SK-N-SH (cell line): ENCODE measurements at regions not wholly inside any gene's neighbourhood (a gene's known extent, or its start where the extent isn't known, plus 50 kb on each side); places are given as distances from the start of the nearest gene placed in this dataset.

Experiments used
- CTCF ChIA-PET: fragments of 300-600, 350-600 bp; formaldehyde crosslinking; extraction: SDS; loops from one replicate; lab custom pipeline; 2021; lab: Yijun Ruan, JAX
- POLR2A ChIA-PET: fragments of 350-600 bp; sonication (Branson Sonifier 250); formaldehyde crosslinking; extraction: SDS; loops from one replicate; lab custom pipeline; 2020; ENCODE audit warnings: antibody characterized with exemption, inconsistent platforms; lab: Yijun Ruan, JAX
- DNase-seq: peaks from one replicate; pipeline ENCODE4 v3.0.0; 2012
- H2AFZ ChIP-seq: fragments of 200-600 bp; sonication (generic); 2 replicates; pipeline ENCODE4 v1.8.1; 2016; ENCODE audit warnings: antibody characterized with exemption, mild to moderate bottlenecking, low read depth
- H3F3A ChIP-seq: fragments of 200-600 bp; sonication (generic); replicated peaks from 2 replicates; pipeline ENCODE3; 2016; ENCODE audit warnings: antibody characterized with exemption, mild to moderate bottlenecking; ENCODE audit not compliant: insufficient read depth
- H3K27ac ChIP-seq, 2 experiments: fragments of 200-500 bp in 1 of 2; fragments of 200-600 bp in 1 of 2; sonication (Bioruptor generic) in 1 of 2; sonication (generic), shearing (Covaris generic) in 1 of 2; 2 replicates each; pipeline versions ENCODE4 v1.5.1 to v1.6.1; 2014 to 2016; ENCODE audit warnings: low read depth in 2 of 2, inconsistent platforms in 1 of 2, low read length in 1 of 2, mild to moderate bottlenecking in 1 of 2, mixed read lengths in 1 of 2
- H3K27me3 ChIP-seq: fragments of 200-600 bp; sonication (generic), shearing (Covaris generic); 2 replicates; pipeline ENCODE4 v1.6.1; 2016; ENCODE audit warnings: mixed run types; ENCODE audit not compliant: insufficient read depth
- H3K36me3 ChIP-seq, 2 experiments: fragments of 200-500 bp in 1 of 2; fragments of 200-600 bp in 1 of 2; sonication (Bioruptor generic) in 1 of 2; sonication (generic) in 1 of 2; replicated peaks in 1 of 2; 2 replicates each; pipeline versions ENCODE3 to v1.5.1; 2014 to 2016; ENCODE audit warnings: low read length in 1 of 2, mild to moderate bottlenecking in 1 of 2; ENCODE audit not compliant: insufficient read depth in 2 of 2, control insufficient read depth in 1 of 2
- H3K4me1 ChIP-seq, 2 experiments: fragments of 200-500 bp in 1 of 2; fragments of 200-600 bp in 1 of 2; sonication (Bioruptor generic) in 1 of 2; sonication (generic), shearing (Covaris generic) in 1 of 2; 2 replicates each; pipeline versions ENCODE4 v1.5.1 to v1.6.1; 2014 to 2016; ENCODE audit warnings: low read depth in 1 of 2, low read length in 1 of 2, mixed run types in 1 of 2; ENCODE audit not compliant: insufficient read depth in 2 of 2, control insufficient read depth in 1 of 2
- H3K4me2 ChIP-seq: fragments of 200-600 bp; sonication (generic), shearing (Covaris generic); 2 replicates; pipeline ENCODE4 v1.6.1; 2017; ENCODE audit warnings: mixed run types
- H3K4me3 ChIP-seq, 2 experiments: fragments of 200-500 bp in 1 of 2; fragments of 200-600 bp in 1 of 2; sonication (Bioruptor generic) in 1 of 2; sonication (generic), shearing (Covaris generic) in 1 of 2; 2 replicates each; pipeline versions ENCODE4 v1.5.1 to v1.8.1; 2014 to 2016; ENCODE audit warnings: low read depth in 2 of 2, inconsistent platforms in 1 of 2, low read length in 1 of 2, mild to moderate bottlenecking in 1 of 2, mixed read lengths in 1 of 2, moderate library complexity in 1 of 2
- H3K79me2 ChIP-seq: fragments of 200-600 bp; sonication (generic); 2 replicates; pipeline ENCODE4 v1.8.1; 2017; ENCODE audit warnings: mild to moderate bottlenecking; ENCODE audit not compliant: insufficient read depth
- H3K9ac ChIP-seq: fragments of 200-600 bp; sonication (generic); 2 replicates; pipeline ENCODE4 v1.6.1; 2017; ENCODE audit warnings: mixed run types
- H3K9me2 ChIP-seq: fragments of 200-600 bp; sonication (generic); 2 replicates; pipeline ENCODE4 v1.6.1; 2017; ENCODE audit warnings: mixed run types
- H3K9me3 ChIP-seq: fragments of 200-600 bp; sonication (generic); 2 replicates; pipeline ENCODE4 v1.6.1; 2017; ENCODE audit warnings: mixed run types, mild to moderate bottlenecking, moderate library complexity
- H4K20me1 ChIP-seq: fragments of 200-600 bp; sonication (generic); 2 replicates; pipeline ENCODE4 v1.6.1; 2017; ENCODE audit warnings: mild to moderate bottlenecking, mixed run types; ENCODE audit not compliant: insufficient read depth
- CHD2 ChIP-seq: fragments of 150-350 bp; IDR thresholded peaks from 2 replicates; pipeline ENCODE4 v1.6.1; 2018; ENCODE audit warnings: low read length; ENCODE audit not compliant: partially characterized antibody
- ELF1 ChIP-seq: IDR thresholded peaks from 2 replicates; pipeline ENCODE4 v1.4.0; 2012
- EP300 ChIP-seq, 2 experiments: IDR thresholded peaks; 2 replicates each; pipeline versions ENCODE4 v1.4.0 to v1.6.1; 2012; ENCODE audit warnings: borderline replicate concordance in 1 of 2, low read depth in 1 of 2, low read length in 1 of 2
- EZH2phosphoT487 ChIP-seq: fragments of 200-600 bp; sonication (generic); IDR thresholded peaks from 2 replicates; pipeline ENCODE4 v1.6.1; 2017; ENCODE audit warnings: low read depth, mixed run types, mild to moderate bottlenecking, antibody characterized with exemption, moderate library complexity, borderline replicate concordance
- FOSL2 ChIP-seq: IDR thresholded peaks from 2 replicates; pipeline ENCODE4 v1.4.0; 2012; ENCODE audit warnings: low read depth, mild to moderate bottlenecking, moderate library complexity, borderline replicate concordance
- FOXM1 ChIP-seq: IDR thresholded peaks from 2 replicates; pipeline ENCODE4 v1.4.0; 2012; ENCODE audit warnings: low read depth, mild to moderate bottlenecking
- MEF2A ChIP-seq: IDR thresholded peaks from 2 replicates; pipeline ENCODE4 v1.4.0; 2012; ENCODE audit warnings: low read depth, borderline replicate concordance
- MXI1 ChIP-seq: IDR thresholded peaks from 2 replicates; pipeline ENCODE4 v1.6.1; 2012; ENCODE audit warnings: mild to moderate bottlenecking, low read depth, low read length, improper control_type of control experiment
- POLR2AphosphoS5 ChIP-seq: IDR thresholded peaks from 2 replicates; pipeline ENCODE4 v1.6.1; 2012; ENCODE audit warnings: low read depth, low read length
- RAD21 ChIP-seq: IDR thresholded peaks from 2 replicates; pipeline ENCODE4 v1.6.1; 2012; ENCODE audit warnings: mild to moderate bottlenecking, low read length
- RFX5 ChIP-seq: IDR thresholded peaks from 2 replicates; pipeline ENCODE4 v1.6.1; 2012; ENCODE audit warnings: mild to moderate bottlenecking, improper control_type of control experiment, low read length
- RXRA ChIP-seq: IDR thresholded peaks from 2 replicates; pipeline ENCODE4 v1.4.0; 2012; ENCODE audit warnings: low read depth, mild to moderate bottlenecking, borderline replicate concordance
- SIN3A ChIP-seq: IDR thresholded peaks from 2 replicates; pipeline ENCODE4 v1.6.1; 2012; ENCODE audit warnings: low read depth, mild to moderate bottlenecking, low read length, moderate library complexity, borderline replicate concordance
- TAF1 ChIP-seq: IDR thresholded peaks from 2 replicates; pipeline ENCODE4 v1.6.1; 2012; ENCODE audit warnings: low read depth, mild to moderate bottlenecking, low read length, moderate library complexity, borderline replicate concordance
- TEAD4 ChIP-seq: IDR thresholded peaks from 2 replicates; pipeline ENCODE4 v1.4.0; 2012; ENCODE audit warnings: mild to moderate bottlenecking, borderline replicate concordance; ENCODE audit not compliant: insufficient read depth
- WGBS: methylation state at CpG from one replicate; pipeline ENCODE4 v1.1.6; 2017; ENCODE audit warnings: low lambda C conversion rate; 5-methylcytosine and 5-hydroxymethylcytosine counted together
- TF ChIP-seq, protein P1 (sequence below): fragments of 150-350 bp; IDR thresholded peaks from 2 replicates; pipeline ENCODE4 v1.6.1; 2016; ENCODE audit warnings: mild to moderate bottlenecking, low read depth, low read length
- TF ChIP-seq, protein P2 (sequence below): IDR thresholded peaks from 2 replicates; pipeline ENCODE4 v1.4.0; 2012; ENCODE audit warnings: low read depth
- TF ChIP-seq, protein P3 (sequence below): fragments of 200-600 bp; sonication (generic); IDR thresholded peaks from 2 replicates; pipeline ENCODE4 v1.6.1; 2017; ENCODE audit warnings: antibody characterized with exemption, mild to moderate bottlenecking, moderate library complexity
- TF ChIP-seq, protein P4 (sequence below): IDR thresholded peaks from 2 replicates; pipeline ENCODE4 v1.4.0; 2012; ENCODE audit warnings: low read depth, borderline replicate concordance

DNA sequence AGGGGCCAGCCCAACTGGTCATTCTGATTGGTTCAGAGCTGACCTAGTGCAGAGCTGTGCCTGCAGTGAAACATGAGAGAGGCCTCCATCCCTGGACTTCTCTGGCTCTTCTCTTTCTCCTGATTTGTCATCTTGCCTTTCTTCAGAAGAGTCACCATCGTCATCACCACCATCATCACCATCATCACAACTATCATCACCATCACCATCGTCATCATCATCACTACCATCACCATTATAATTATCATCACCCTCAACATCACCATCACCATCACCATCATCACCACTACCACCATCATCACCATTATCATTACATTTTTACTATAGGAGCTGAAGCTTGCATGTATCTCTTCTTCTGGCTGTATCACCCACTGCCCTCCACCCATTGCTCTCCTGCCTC, 94.5 kb upstream of the FAM20A start:
- WGBS: 2% methylated on average over 2 of the region's 2 CpGs
- CTCF ChIA-PET: interaction anchor here (1.6 kb wide), 1 partner anchor 19 kb away, joined by 3 read pairs; no protein-coding TSS in a partner anchor
- Histone ChIP-seq H3K4me1 (no peaks in the 10 kb centered on the region), H3K27me3 (no peaks in the 10 kb centered on the region), H3K9ac (no peak overlapping the region), H3K79me2 (no peaks in the 10 kb centered on the region), H2AFZ (no peak overlapping the region), H3K9me2 (no peaks in the 10 kb centered on the region), H3K27ac (no peak overlapping the region), H3F3A (no peaks in the 10 kb centered on the region), H3K36me3 (no peaks in the 10 kb centered on the region), H3K9me3 (no peaks in the 10 kb centered on the region), H4K20me1 (no peaks in the 10 kb centered on the region), H3K4me3 (no peak overlapping the region), H3K4me2 (no peak overlapping the region)
- POLR2A ChIA-PET: no interaction called here
- TF ChIP-seq, protein P1, sequence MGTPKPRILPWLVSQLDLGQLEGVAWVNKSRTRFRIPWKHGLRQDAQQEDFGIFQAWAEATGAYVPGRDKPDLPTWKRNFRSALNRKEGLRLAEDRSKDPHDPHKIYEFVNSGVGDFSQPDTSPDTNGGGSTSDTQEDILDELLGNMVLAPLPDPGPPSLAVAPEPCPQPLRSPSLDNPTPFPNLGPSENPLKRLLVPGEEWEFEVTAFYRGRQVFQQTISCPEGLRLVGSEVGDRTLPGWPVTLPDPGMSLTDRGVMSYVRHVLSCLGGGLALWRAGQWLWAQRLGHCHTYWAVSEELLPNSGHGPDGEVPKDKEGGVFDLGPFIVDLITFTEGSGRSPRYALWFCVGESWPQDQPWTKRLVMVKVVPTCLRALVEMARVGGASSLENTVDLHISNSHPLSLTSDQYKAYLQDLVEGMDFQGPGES: no peak
- TF ChIP-seq EZH2phosphoT487 (no peak), SIN3A (no peak), MEF2A (no peak), FOXM1 (no peak), TAF1 (no peak), ELF1 (no peak), EP300 (IDR thresholded peaks at IDR 0.05; ENCODE audit: borderline replicate concordance in 1 of 2, low read depth in 1 of 2, low read length in 1 of 2) (no peak), TEAD4 (no peak), RFX5 (no peak), FOSL2 (no peak), MXI1 (no peak), CHD2 (no peak), RAD21 (no peak), POLR2AphosphoS5 (no peak), RXRA (no peak)
- TF ChIP-seq, protein P2, sequence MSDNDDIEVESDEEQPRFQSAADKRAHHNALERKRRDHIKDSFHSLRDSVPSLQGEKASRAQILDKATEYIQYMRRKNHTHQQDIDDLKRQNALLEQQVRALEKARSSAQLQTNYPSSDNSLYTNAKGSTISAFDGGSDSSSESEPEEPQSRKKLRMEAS: no peak
- TF ChIP-seq, protein P3, sequence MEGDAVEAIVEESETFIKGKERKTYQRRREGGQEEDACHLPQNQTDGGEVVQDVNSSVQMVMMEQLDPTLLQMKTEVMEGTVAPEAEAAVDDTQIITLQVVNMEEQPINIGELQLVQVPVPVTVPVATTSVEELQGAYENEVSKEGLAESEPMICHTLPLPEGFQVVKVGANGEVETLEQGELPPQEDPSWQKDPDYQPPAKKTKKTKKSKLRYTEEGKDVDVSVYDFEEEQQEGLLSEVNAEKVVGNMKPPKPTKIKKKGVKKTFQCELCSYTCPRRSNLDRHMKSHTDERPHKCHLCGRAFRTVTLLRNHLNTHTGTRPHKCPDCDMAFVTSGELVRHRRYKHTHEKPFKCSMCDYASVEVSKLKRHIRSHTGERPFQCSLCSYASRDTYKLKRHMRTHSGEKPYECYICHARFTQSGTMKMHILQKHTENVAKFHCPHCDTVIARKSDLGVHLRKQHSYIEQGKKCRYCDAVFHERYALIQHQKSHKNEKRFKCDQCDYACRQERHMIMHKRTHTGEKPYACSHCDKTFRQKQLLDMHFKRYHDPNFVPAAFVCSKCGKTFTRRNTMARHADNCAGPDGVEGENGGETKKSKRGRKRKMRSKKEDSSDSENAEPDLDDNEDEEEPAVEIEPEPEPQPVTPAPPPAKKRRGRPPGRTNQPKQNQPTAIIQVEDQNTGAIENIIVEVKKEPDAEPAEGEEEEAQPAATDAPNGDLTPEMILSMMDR: no peak
- TF ChIP-seq, protein P4, sequence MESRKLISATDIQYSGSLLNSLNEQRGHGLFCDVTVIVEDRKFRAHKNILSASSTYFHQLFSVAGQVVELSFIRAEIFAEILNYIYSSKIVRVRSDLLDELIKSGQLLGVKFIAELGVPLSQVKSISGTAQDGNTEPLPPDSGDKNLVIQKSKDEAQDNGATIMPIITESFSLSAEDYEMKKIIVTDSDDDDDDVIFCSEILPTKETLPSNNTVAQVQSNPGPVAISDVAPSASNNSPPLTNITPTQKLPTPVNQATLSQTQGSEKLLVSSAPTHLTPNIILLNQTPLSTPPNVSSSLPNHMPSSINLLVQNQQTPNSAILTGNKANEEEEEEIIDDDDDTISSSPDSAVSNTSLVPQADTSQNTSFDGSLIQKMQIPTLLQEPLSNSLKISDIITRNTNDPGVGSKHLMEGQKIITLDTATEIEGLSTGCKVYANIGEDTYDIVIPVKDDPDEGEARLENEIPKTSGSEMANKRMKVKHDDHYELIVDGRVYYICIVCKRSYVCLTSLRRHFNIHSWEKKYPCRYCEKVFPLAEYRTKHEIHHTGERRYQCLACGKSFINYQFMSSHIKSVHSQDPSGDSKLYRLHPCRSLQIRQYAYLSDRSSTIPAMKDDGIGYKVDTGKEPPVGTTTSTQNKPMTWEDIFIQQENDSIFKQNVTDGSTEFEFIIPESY: no peak
- DNase-seq: no peak
